ENCODE measurements at regions not wholly inside any gene's neighbourhood (a gene's known extent, or its start where the extent isn't known, plus 50 kb on each side); places are given as distances from the start of the nearest gene placed in this dataset.

DNA sequence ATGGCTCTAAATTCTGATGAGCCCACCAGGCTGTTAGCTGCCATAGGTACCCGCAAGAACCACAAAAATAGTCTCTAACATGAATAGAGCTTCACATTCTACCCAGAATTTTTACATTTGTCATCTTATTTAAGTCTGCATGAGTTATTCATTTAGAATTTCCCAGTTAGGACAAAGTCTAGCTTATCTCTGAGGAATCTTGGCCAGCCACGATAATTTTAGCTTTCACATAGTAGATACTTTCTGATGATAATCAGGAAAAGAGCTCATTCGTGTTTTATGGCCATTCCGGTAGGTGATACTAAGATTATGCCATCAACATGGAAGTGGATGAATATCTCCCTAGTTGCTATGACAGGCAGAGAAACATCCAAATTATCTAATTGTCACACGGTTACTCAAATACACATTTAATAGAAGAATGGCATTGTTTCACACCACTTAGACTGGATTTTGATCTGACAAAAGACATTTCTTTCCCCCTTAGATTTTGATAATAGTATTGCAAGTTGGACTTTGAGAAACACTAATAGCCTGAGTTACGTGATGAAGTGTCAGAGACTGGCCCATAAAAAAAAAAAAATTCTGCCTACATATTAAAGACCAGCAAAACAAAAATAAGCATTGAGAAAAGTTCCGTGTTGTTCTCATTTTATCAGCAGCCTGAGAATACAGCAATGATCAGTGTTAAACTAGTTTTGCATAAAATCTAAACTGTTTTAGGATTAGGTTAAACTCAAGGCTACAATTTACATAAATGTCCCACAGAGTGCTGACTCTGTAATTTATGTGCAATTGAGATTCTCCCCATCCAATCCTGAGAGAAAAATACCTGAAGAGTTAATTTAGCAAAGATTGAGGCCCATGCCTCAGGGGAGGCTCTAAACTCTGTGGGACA is 397.5 kb upstream of the ARID1B start:
- no peak for DNase-seq (ENCODE audit: low read depth, low spot score)
- H3K36me3 ChIP-seq (ENCODE audit: insufficient read depth, low read length) = no peaks in the 10 kb centered on the region
- H3K27ac ChIP-seq = peak overlapping the region; percentile 14; the same call in 1 of the 2 replicates

GRCh38 chr6:156378853-156379252 is 398.3 kb upstream of the ARID1B start:
- no peak for DNase-seq (ENCODE audit: low read depth, low spot score)
- H3K4me3 ChIP-seq = no peak overlapping the region
- no peak overlapping the region for H3K27ac ChIP-seq
- TF ChIP-seq FOXP2 (optimal IDR thresholded peaks at IDR 0.05; ENCODE audit: control extremely low read depth, extremely low read length, insufficient read depth) = no peak
- TF ChIP-seq POLR2AphosphoS5 (IDR thresholded peaks at IDR 0.05; ENCODE audit: borderline replicate concordance, low read depth, low read length) = no peak
- no peak for TF ChIP-seq EZH2 (IDR thresholded peaks at IDR 0.05)
- no peak overlapping the region for H3K9ac ChIP-seq (ENCODE audit: insufficient read length)
- no peaks in the 10 kb centered on the region for H3K36me3 ChIP-seq (ENCODE audit: insufficient read depth, low read length)
- H3K9me3 ChIP-seq (ENCODE audit: low read depth, low read length) = no peaks in the 10 kb centered on the region

More for the DNA sequence above, 397.5 kb upstream of the ARID1B start:
- Histone ChIP-seq H3K9ac (ENCODE audit: insufficient read length) (no peak overlapping the region), H3K9me3 (ENCODE audit: low read depth, low read length) (no peaks in the 10 kb centered on the region), H3K4me3 (no peak overlapping the region)
- no peak for TF ChIP-seq EZH2 (IDR thresholded peaks at IDR 0.05)
- TF ChIP-seq POLR2AphosphoS5 (IDR thresholded peaks at IDR 0.05; ENCODE audit: borderline replicate concordance, low read depth, low read length) = no peak
- no peak for TF ChIP-seq FOXP2 (optimal IDR thresholded peaks at IDR 0.05; ENCODE audit: control extremely low read depth, extremely low read length, insufficient read depth)

DNA sequence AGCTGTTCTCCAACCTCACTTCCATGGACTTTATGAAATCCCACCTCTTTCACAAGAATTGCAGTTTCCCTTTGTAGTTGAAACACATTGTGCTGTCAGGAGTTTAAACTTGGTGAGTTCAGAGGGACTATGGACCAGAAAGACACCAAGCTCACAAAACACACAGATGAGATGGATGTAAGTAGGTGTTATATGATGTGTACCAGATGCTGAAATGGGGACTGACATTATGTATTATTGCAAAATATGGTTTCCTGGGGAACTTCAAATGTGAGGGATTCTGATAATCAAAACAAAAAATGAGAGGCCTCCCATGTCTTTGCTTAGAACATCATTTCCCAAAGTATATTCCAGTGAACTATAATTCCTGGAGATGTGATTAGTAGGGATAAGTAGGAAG is 401.1 kb upstream of the ARID1B start:
- TF ChIP-seq POLR2AphosphoS5 (IDR thresholded peaks at IDR 0.05; ENCODE audit: borderline replicate concordance, low read depth, low read length) = no peak
- no peak for TF ChIP-seq EZH2 (IDR thresholded peaks at IDR 0.05)
- no peak for TF ChIP-seq FOXP2 (optimal IDR thresholded peaks at IDR 0.05; ENCODE audit: control extremely low read depth, extremely low read length, insufficient read depth)
- H3K27ac ChIP-seq = 0 out of 2 replicates have a peak overlapping the region, but pooled peaks have one; percentile 8
- no peak overlapping the region for H3K9ac ChIP-seq (ENCODE audit: insufficient read length)
- H3K4me3 ChIP-seq = no peak overlapping the region
- H3K36me3 ChIP-seq (ENCODE audit: insufficient read depth, low read length) = no peaks in the 10 kb centered on the region
- no peaks in the 10 kb centered on the region for H3K9me3 ChIP-seq (ENCODE audit: low read depth, low read length)
- DNase-seq (ENCODE audit: low read depth, low spot score) = no peak

GRCh38 chr6:156359912-156360311 is 417.3 kb upstream of the ARID1B start:
- no peaks in the 10 kb centered on the region for H3K36me3 ChIP-seq (ENCODE audit: insufficient read depth, low read length)
- H3K9ac ChIP-seq (ENCODE audit: insufficient read length) = no peak overlapping the region
- H3K9me3 ChIP-seq (ENCODE audit: low read depth, low read length) = no peaks in the 10 kb centered on the region
- no peak overlapping the region for H3K27ac ChIP-seq
- no peak for DNase-seq (ENCODE audit: low read depth, low spot score)
- no peak for TF ChIP-seq FOXP2 (optimal IDR thresholded peaks at IDR 0.05; ENCODE audit: control extremely low read depth, extremely low read length, insufficient read depth)
- TF ChIP-seq EZH2 (IDR thresholded peaks at IDR 0.05) = no peak
- TF ChIP-seq POLR2AphosphoS5 (IDR thresholded peaks at IDR 0.05; ENCODE audit: borderline replicate concordance, low read depth, low read length) = no peak
- no peak overlapping the region for H3K4me3 ChIP-seq

GRCh38 chr6:156352861-156353260 is 424.3 kb upstream of the ARID1B start:
- Histone ChIP-seq H3K36me3 (ENCODE audit: insufficient read depth, low read length) (no peaks in the 10 kb centered on the region), H3K9me3 (ENCODE audit: low read depth, low read length) (no peaks in the 10 kb centered on the region), H3K4me3 (no peak overlapping the region), H3K9ac (ENCODE audit: insufficient read length) (no peak overlapping the region), H3K27ac (no peak overlapping the region)
- TF ChIP-seq POLR2AphosphoS5 (IDR thresholded peaks at IDR 0.05; ENCODE audit: borderline replicate concordance, low read depth, low read length) (no peak), FOXP2 (optimal IDR thresholded peaks at IDR 0.05; ENCODE audit: control extremely low read depth, extremely low read length, insufficient read depth) (no peak), EZH2 (IDR thresholded peaks at IDR 0.05) (no peak)
- no peak for DNase-seq (ENCODE audit: low read depth, low spot score)

DNA sequence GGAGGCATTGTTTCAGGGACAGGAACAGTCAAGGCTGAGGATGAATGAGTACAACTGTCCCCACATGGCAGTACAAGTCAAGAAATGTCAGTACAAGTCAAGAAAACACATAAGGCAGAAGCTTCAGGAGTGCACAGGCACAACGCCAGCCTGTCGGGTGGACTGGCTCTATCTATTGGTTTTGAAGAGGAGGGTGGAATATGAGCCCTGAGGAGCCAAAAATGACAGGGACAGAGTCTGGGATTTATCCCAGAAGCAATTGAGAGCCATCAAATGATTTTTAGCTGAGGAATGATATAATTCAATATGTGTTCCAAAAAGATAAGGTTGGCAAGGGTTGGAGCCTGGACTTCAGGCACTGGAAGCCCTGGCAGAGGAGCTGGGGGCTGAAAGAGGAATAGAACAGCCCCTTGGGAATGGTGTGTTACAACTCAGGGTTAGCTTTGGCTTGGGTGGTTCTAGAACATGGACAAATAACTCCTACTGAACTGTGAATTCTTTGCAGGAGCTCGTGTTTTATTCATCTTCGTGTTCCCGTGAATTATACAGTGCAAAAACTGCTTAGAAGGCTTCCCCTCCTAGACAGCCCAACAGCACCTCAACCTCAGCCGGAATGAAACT is 425.7 kb upstream of the ARID1B start:
- no peak for TF ChIP-seq EZH2 (IDR thresholded peaks at IDR 0.05)
- TF ChIP-seq POLR2AphosphoS5 (IDR thresholded peaks at IDR 0.05; ENCODE audit: borderline replicate concordance, low read depth, low read length) = no peak
- no peak for TF ChIP-seq FOXP2 (optimal IDR thresholded peaks at IDR 0.05; ENCODE audit: control extremely low read depth, extremely low read length, insufficient read depth)
- H3K36me3 ChIP-seq (ENCODE audit: insufficient read depth, low read length) = no peaks in the 10 kb centered on the region
- no peak overlapping the region for H3K4me3 ChIP-seq
- no peaks in the 10 kb centered on the region for H3K9me3 ChIP-seq (ENCODE audit: low read depth, low read length)
- H3K9ac ChIP-seq (ENCODE audit: insufficient read length) = no peak overlapping the region
- H3K27ac ChIP-seq = no peak overlapping the region
- no peak for DNase-seq (ENCODE audit: low read depth, low spot score)

DNA sequence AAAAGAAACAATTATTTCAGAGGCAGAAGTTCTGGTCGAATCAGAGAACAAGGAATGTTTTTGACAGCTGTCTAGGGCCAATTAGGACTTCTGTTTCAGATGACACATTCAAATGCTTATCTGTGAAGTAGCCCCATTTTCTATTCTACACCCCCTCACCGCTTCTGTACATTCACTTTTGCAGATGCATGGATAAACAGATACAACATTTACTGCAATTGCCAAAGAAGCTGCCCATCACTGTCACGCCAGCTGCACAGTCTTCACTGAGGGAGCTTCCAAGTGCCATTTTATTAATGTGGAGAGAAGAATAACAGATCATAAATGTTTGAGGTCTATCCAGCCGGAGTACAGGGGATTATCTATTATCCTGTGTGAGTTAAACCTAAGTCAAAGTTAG is 426.8 kb upstream of the ARID1B start:
- Histone ChIP-seq H3K4me3 (no peak overlapping the region), H3K27ac (no peak overlapping the region), H3K36me3 (ENCODE audit: insufficient read depth, low read length) (no peaks in the 10 kb centered on the region), H3K9me3 (ENCODE audit: low read depth, low read length) (no peaks in the 10 kb centered on the region), H3K9ac (ENCODE audit: insufficient read length) (no peak overlapping the region)
- no peak for DNase-seq (ENCODE audit: low read depth, low spot score)
- no peak for TF ChIP-seq POLR2AphosphoS5 (IDR thresholded peaks at IDR 0.05; ENCODE audit: borderline replicate concordance, low read depth, low read length)
- TF ChIP-seq FOXP2 (optimal IDR thresholded peaks at IDR 0.05; ENCODE audit: control extremely low read depth, extremely low read length, insufficient read depth) = no peak
- no peak for TF ChIP-seq EZH2 (IDR thresholded peaks at IDR 0.05)

DNA sequence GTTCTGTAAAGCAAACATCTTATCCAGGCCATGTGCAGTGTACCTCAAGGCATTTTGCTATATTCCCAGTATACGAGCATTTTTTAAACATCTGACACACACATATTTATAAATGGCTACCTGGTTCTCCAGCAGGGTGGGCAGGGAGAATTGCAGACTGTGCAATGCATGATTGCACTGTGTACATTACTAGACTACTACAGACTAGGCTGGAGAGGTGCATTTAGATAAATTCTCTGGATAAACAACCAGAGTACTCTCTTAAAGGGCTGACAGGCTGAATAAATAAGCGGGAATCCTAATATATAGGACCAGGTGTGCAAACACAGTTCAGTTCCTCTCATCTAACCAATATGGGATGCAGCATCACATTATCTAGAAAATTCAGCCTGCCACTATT is 428.3 kb upstream of the ARID1B start:
- Histone ChIP-seq H3K9ac (ENCODE audit: insufficient read length) (no peak overlapping the region), H3K27ac (peak overlapping the region; percentile 76; the same call in 1 of the 2 replicates), H3K4me3 (peak overlapping the region; percentile 41), H3K9me3 (ENCODE audit: low read depth, low read length) (no peaks in the 10 kb centered on the region), H3K36me3 (ENCODE audit: insufficient read depth, low read length) (no peaks in the 10 kb centered on the region)
- no peak for DNase-seq (ENCODE audit: low read depth, low spot score)
- no peak for TF ChIP-seq FOXP2 (optimal IDR thresholded peaks at IDR 0.05; ENCODE audit: control extremely low read depth, extremely low read length, insufficient read depth)

All from SK-N-MC (cell line).